Trophoblast cell (in vitro differentiated cells and primary cell): ENCODE measurements at regions not wholly inside any gene's neighbourhood (a gene's known extent, or its start where the extent isn't known, plus 50 kb on each side); places are given as distances from the start of the nearest gene placed in this dataset.

Experiments used
- DNase-seq, 2 donors: peaks; one replicate each; pipeline ENCODE4 v3.0.0-alpha.2; 2016
- H2AFZ ChIP-seq: 2 replicates; pipeline ENCODE4 v1.6.1; 2013; ENCODE audit warnings: low read length, moderate library complexity, mild to moderate bottlenecking; ENCODE audit not compliant: insufficient read depth, poor library complexity
- H2AK5ac ChIP-seq: 2 replicates; pipeline ENCODE4 v1.6.1; 2013; ENCODE audit warnings: mild to moderate bottlenecking, low read length
- H2BK120ac ChIP-seq: 2 replicates; pipeline ENCODE4 v1.6.1; 2013; ENCODE audit warnings: low read length, mild to moderate bottlenecking, moderate library complexity; ENCODE audit not compliant: insufficient read depth, poor library complexity
- H2BK12ac ChIP-seq: 2 replicates; pipeline ENCODE4 v1.6.1; 2013; ENCODE audit warnings: mild to moderate bottlenecking, low read length, moderate library complexity
- H2BK5ac ChIP-seq: 2 replicates; pipeline ENCODE4 v1.6.1; 2013; ENCODE audit warnings: low read length, low read depth, moderate library complexity, mild to moderate bottlenecking; ENCODE audit not compliant: poor library complexity
- H3K14ac ChIP-seq: 2 replicates; pipeline ENCODE4 v1.6.1; 2013; ENCODE audit warnings: mild to moderate bottlenecking, low read length
- H3K18ac ChIP-seq: 2 replicates; pipeline ENCODE4 v1.6.1; 2013; ENCODE audit warnings: mild to moderate bottlenecking, low read length
- H3K23ac ChIP-seq: 2 replicates; pipeline ENCODE4 v1.6.1; 2013; ENCODE audit warnings: low read length
- H3K27ac ChIP-seq: 2 replicates; pipeline ENCODE4 v1.5.1; 2013; ENCODE audit warnings: low read depth, mild to moderate bottlenecking, inconsistent platforms, low read length, moderate library complexity
- H3K27me3 ChIP-seq: 2 replicates; pipeline ENCODE4 v1.6.1; 2013; ENCODE audit warnings: inconsistent platforms, mild to moderate bottlenecking, low read length, moderate library complexity; ENCODE audit not compliant: insufficient read depth
- H3K36me3 ChIP-seq, 2 experiments: 1 replicate in 1 of 2; 2 replicates in 1 of 2; pipeline ENCODE4 v1.6.1; 2013; ENCODE audit warnings: low read length in 2 of 2, mild to moderate bottlenecking in 2 of 2, moderate library complexity in 1 of 2; ENCODE audit not compliant: insufficient read depth in 2 of 2, control insufficient read depth in 1 of 2
- H3K4ac ChIP-seq: 2 replicates; pipeline ENCODE4 v1.6.1; 2013; ENCODE audit warnings: low read depth, mild to moderate bottlenecking, low read length, moderate library complexity
- H3K4me1 ChIP-seq, 2 experiments: 1 replicate in 1 of 2; 2 replicates in 1 of 2; pipeline ENCODE4 v1.6.1; 2013; ENCODE audit warnings: low read length in 2 of 2, mild to moderate bottlenecking in 2 of 2, moderate library complexity in 1 of 2; ENCODE audit not compliant: insufficient read depth in 2 of 2, control insufficient read depth in 1 of 2
- H3K4me2 ChIP-seq: 2 replicates; pipeline ENCODE4 v1.6.1; 2013; ENCODE audit warnings: inconsistent platforms, mild to moderate bottlenecking, low read length, moderate library complexity
- H3K4me3 ChIP-seq: 2 replicates; pipeline ENCODE4 v1.5.1; 2013; ENCODE audit warnings: mild to moderate bottlenecking, low read depth, low read length, inconsistent platforms
- H3K79me1 ChIP-seq: one replicate; pipeline ENCODE4 v1.6.1; 2013; ENCODE audit warnings: low read length
- H3K79me2 ChIP-seq: 2 replicates; pipeline ENCODE4 v1.6.1; 2013; ENCODE audit warnings: low read length, mild to moderate bottlenecking; ENCODE audit not compliant: control insufficient read depth, insufficient read depth, poor library complexity
- H3K9ac ChIP-seq: 2 replicates; pipeline ENCODE4 v1.6.1; 2013; ENCODE audit warnings: mild to moderate bottlenecking, low read length
- H3K9me3 ChIP-seq: 2 replicates; pipeline ENCODE4 v1.6.1; 2013; ENCODE audit warnings: low read depth, mild to moderate bottlenecking, control low read depth, inconsistent platforms, low read length; ENCODE audit not compliant: insufficient read depth
- H4K12ac ChIP-seq: 2 replicates; pipeline ENCODE4 v1.6.1; 2013; ENCODE audit warnings: low read depth, mild to moderate bottlenecking, low read length, moderate library complexity
- H4K8ac ChIP-seq: 2 replicates; pipeline ENCODE4 v1.6.1; 2013; ENCODE audit warnings: low read depth, mild to moderate bottlenecking, low read length, moderate library complexity
- H4K91ac ChIP-seq: one replicate; pipeline ENCODE4 v1.6.1; 2013; ENCODE audit warnings: low read depth, mild to moderate bottlenecking, low read length, moderate library complexity
- WGBS: extraction: QIAGEN DNeasy Blood & Tissue Kit; methylation state at CpG from one replicate; pipeline ENCODE4 v1.1.7; 2013; ENCODE audit warnings: missing lambda C conversion rate; ENCODE audit not compliant: insufficient read length, insufficient coverage; ENCODE audit errors: extremely low coverage; 5-methylcytosine and 5-hydroxymethylcytosine counted together

- Histone ChIP-seq H3K79me2 (no peaks in the 10 kb centered on the region), H3K4me2 (no peak overlapping the region), H3K14ac (no peak overlapping the region), H3K4me1 (no peaks in the 10 kb centered on the region), H2BK5ac (no peak overlapping the region), H3K27me3 (no peaks in the 10 kb centered on the region), H3K4me3 (no peak overlapping the region), H3K27ac (no peak overlapping the region), H2AK5ac (no peak overlapping the region), H4K8ac (no peak overlapping the region), H4K91ac (no peak overlapping the region), H2BK12ac (no peak overlapping the region), H3K36me3 (no peaks in the 10 kb centered on the region), H2AFZ (no peak overlapping the region), H3K18ac (no peak overlapping the region), H3K4ac (no peak overlapping the region), H2BK120ac (no peak overlapping the region), H4K12ac (no peak overlapping the region), H3K79me1 (no peaks in the 10 kb centered on the region), H3K23ac (no peak overlapping the region), H3K9ac (no peak overlapping the region), H3K9me3 (no peaks in the 10 kb centered on the region)
- no CpG with 5 or more reads among the region's 5 CpGs for WGBS
- DNase-seq, result no peak
Measured at GRCh38 chr5:155619688-155620087, 606.1 kb downstream of the KIF4B start.

DNA sequence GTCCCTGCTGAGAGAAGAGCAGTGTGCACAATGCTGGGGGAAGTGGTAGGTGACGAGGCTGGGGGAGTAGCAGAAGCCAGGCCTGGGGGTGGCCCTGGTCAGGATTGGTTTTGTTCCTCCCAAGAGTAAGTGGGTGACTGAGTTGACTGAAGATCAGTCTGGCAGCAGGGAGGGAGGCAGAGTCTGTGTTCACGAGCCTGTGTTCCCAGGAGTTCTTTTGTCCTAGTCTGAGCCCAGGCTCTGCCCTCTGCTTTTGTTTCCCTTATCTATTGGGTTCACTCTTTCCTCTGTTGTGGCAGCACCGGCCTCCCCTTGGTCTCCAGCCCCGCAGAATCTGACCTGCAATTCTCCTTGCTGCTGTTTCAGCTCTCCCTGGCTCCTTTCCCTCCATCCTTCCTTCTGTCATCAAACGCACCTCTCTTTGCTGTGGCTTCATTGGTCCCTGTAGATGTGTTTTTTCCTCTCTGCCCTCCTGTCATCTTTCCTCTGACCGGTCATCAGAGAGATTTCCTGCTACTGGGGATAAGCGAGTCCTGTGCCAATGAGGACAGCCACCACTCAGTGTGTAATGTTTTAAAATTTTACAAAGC, 607.4 kb downstream of the KIF4B start:
- no CpG with 5 or more reads among the region's 7 CpGs for WGBS
- no peak overlapping the region for H4K8ac ChIP-seq

GRCh38 chr5:155624597-155625241, 611.2 kb downstream of the KIF4B start:
- H3K4ac ChIP-seq, result no peak overlapping the region
- no peak overlapping the region for H2BK120ac ChIP-seq
- H3K14ac ChIP-seq, result no peak overlapping the region
- no peak overlapping the region for H4K12ac ChIP-seq
- H3K9ac ChIP-seq, result no peak overlapping the region
- no peak overlapping the region for H3K27ac ChIP-seq
- no peak overlapping the region for H4K91ac ChIP-seq
- H3K23ac ChIP-seq, result no peak overlapping the region
- H2AFZ ChIP-seq, result no peak overlapping the region
- H3K79me2 ChIP-seq, result no peaks in the 10 kb centered on the region
- no peak overlapping the region for H2BK5ac ChIP-seq
- 98% methylated on average over 1 of the region's 5 CpGs for WGBS
- H2BK12ac ChIP-seq, result no peak overlapping the region
- no peaks in the 10 kb centered on the region for H3K36me3 ChIP-seq
- H4K8ac ChIP-seq, result no peak overlapping the region
- no peak for DNase-seq
- no peak overlapping the region for H3K18ac ChIP-seq
- H3K4me1 ChIP-seq, result no peaks in the 10 kb centered on the region
- H3K9me3 ChIP-seq, result no peaks in the 10 kb centered on the region
- H3K4me2 ChIP-seq, result no peak overlapping the region
- H3K79me1 ChIP-seq, result no peaks in the 10 kb centered on the region
- no peak overlapping the region for H3K4me3 ChIP-seq
- no peaks in the 10 kb centered on the region for H3K27me3 ChIP-seq
- no peak overlapping the region for H2AK5ac ChIP-seq

More for the DNA sequence above, 607.4 kb downstream of the KIF4B start:
- Histone ChIP-seq H3K9me3 (no peaks in the 10 kb centered on the region), H2AK5ac (no peak overlapping the region), H3K4me1 (no peaks in the 10 kb centered on the region), H2BK5ac (no peak overlapping the region), H3K4ac (no peak overlapping the region), H3K18ac (no peak overlapping the region), H3K79me2 (no peaks in the 10 kb centered on the region), H3K4me3 (no peak overlapping the region), H4K12ac (no peak overlapping the region), H3K36me3 (no peaks in the 10 kb centered on the region), H3K79me1 (no peaks in the 10 kb centered on the region), H2BK120ac (no peak overlapping the region), H3K27me3 (no peaks in the 10 kb centered on the region), H3K23ac (no peak overlapping the region), H3K14ac (no peak overlapping the region), H2BK12ac (no peak overlapping the region), H3K4me2 (no peak overlapping the region), H2AFZ (no peak overlapping the region), H3K27ac (no peak overlapping the region), H3K9ac (no peak overlapping the region), H4K91ac (no peak overlapping the region)
- no peak for DNase-seq

- H3K14ac ChIP-seq, result no peak overlapping the region
- H3K4me3 ChIP-seq, result no peak overlapping the region
- H3K4ac ChIP-seq, result no peak overlapping the region
- no peak overlapping the region for H4K91ac ChIP-seq
- H3K27ac ChIP-seq, result no peak overlapping the region
- H3K18ac ChIP-seq, result no peak overlapping the region
- no peaks in the 10 kb centered on the region for H3K79me2 ChIP-seq
- H3K27me3 ChIP-seq, result no peaks in the 10 kb centered on the region
- no peak overlapping the region for H3K4me2 ChIP-seq
- H2AFZ ChIP-seq, result no peak overlapping the region
- no peak overlapping the region for H2BK12ac ChIP-seq
- H4K8ac ChIP-seq, result no peak overlapping the region
- no peaks in the 10 kb centered on the region for H3K79me1 ChIP-seq
- no peaks in the 10 kb centered on the region for H3K4me1 ChIP-seq
- H2AK5ac ChIP-seq, result no peak overlapping the region
- no peak overlapping the region for H3K9ac ChIP-seq
- no peak overlapping the region for H2BK5ac ChIP-seq
- H4K12ac ChIP-seq, result no peak overlapping the region
- no peak overlapping the region for H2BK120ac ChIP-seq
- H3K9me3 ChIP-seq, result no peaks in the 10 kb centered on the region
- no CpG with 5 or more reads among the region's 3 CpGs for WGBS
- H3K23ac ChIP-seq, result no peak overlapping the region
- H3K36me3 ChIP-seq, result no peaks in the 10 kb centered on the region
- DNase-seq, result no peak
Measured at GRCh38 chr5:155625315-155625714, 611.8 kb downstream of the KIF4B start.
